ENCODE measurements at regions not wholly inside any gene's neighbourhood (a gene's known extent, or its start where the extent isn't known, plus 50 kb on each side); places are given as distances from the start of the nearest gene placed in this dataset.

DNA sequence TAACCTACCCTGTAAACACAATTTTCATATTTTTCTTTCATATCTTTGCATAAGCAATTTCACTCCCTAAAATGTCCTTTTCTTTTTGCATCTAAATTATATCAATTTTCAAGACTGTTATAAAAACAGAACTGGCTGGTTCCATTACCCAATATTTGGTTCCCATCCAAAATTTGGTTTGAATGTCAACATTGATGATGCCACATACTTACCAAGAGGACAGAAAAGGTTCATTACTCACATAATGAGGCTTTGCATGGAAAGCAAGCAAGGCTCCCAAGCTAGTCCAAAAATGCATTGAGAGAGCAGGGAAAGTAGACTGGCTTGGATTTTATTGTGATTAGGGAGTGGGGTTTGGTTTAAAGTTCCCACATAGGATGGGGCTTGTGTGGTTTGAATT lies 144.4 kb upstream of the AKIRIN2 start:
- Mint-ChIP-seq H3K4me3 (ENCODE audit: unreplicated experiment) (no peak overlapping the region), H3K9me3 (ENCODE audit: unreplicated experiment) (no peaks in the 10 kb centered on the region), H3K4me1 (ENCODE audit: unreplicated experiment) (no peaks in the 10 kb centered on the region), H3K27me3 (ENCODE audit: unreplicated experiment) (peaks cover 37% of the 10 kb centered on the region), H3K36me3 (ENCODE audit: unreplicated experiment) (no peaks in the 10 kb centered on the region), H3K27ac (ENCODE audit: unreplicated experiment) (no peak overlapping the region)
- TF ChIP-seq, protein P1, sequence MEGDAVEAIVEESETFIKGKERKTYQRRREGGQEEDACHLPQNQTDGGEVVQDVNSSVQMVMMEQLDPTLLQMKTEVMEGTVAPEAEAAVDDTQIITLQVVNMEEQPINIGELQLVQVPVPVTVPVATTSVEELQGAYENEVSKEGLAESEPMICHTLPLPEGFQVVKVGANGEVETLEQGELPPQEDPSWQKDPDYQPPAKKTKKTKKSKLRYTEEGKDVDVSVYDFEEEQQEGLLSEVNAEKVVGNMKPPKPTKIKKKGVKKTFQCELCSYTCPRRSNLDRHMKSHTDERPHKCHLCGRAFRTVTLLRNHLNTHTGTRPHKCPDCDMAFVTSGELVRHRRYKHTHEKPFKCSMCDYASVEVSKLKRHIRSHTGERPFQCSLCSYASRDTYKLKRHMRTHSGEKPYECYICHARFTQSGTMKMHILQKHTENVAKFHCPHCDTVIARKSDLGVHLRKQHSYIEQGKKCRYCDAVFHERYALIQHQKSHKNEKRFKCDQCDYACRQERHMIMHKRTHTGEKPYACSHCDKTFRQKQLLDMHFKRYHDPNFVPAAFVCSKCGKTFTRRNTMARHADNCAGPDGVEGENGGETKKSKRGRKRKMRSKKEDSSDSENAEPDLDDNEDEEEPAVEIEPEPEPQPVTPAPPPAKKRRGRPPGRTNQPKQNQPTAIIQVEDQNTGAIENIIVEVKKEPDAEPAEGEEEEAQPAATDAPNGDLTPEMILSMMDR (IDR thresholded peaks at IDR 0.05): no peak
- DNase-seq (ENCODE audit: extremely low spot score, unreplicated experiment): no peak

- H3K36me3 Mint-ChIP-seq (ENCODE audit: unreplicated experiment): no peaks in the 10 kb centered on the region
- H3K4me3 Mint-ChIP-seq (ENCODE audit: unreplicated experiment): no peak overlapping the region
- no peaks in the 10 kb centered on the region for H3K4me1 Mint-ChIP-seq (ENCODE audit: unreplicated experiment)
- H3K27me3 Mint-ChIP-seq (ENCODE audit: unreplicated experiment): peaks cover 17% of the 10 kb centered on the region
- no peaks in the 10 kb centered on the region for H3K9me3 Mint-ChIP-seq (ENCODE audit: unreplicated experiment)
- TF ChIP-seq, protein P1 (IDR thresholded peaks at IDR 0.05): no peak
- no peak for DNase-seq (ENCODE audit: extremely low spot score, unreplicated experiment)
- H3K27ac Mint-ChIP-seq (ENCODE audit: unreplicated experiment): no peak overlapping the region
These were observed 138.3 kb upstream of the AKIRIN2 start for GRCh38 chr6:87840324-87840723.

GRCh38 chr6:87837876-87838275 lies 135.8 kb upstream of the AKIRIN2 start:
- TF ChIP-seq, protein P1 (IDR thresholded peaks at IDR 0.05): no peak

GRCh38 chr6:87837444-87837843 lies 135.4 kb upstream of the AKIRIN2 start:
- no peaks in the 10 kb centered on the region for H3K9me3 Mint-ChIP-seq (ENCODE audit: unreplicated experiment)
- no peaks in the 10 kb centered on the region for H3K4me1 Mint-ChIP-seq (ENCODE audit: unreplicated experiment)
- TF ChIP-seq, protein P1 (IDR thresholded peaks at IDR 0.05): no peak
- H3K4me3 Mint-ChIP-seq (ENCODE audit: unreplicated experiment): no peak overlapping the region
- no peak for DNase-seq (ENCODE audit: extremely low spot score, unreplicated experiment)
- no peak overlapping the region for H3K27ac Mint-ChIP-seq (ENCODE audit: unreplicated experiment)
- H3K36me3 Mint-ChIP-seq (ENCODE audit: unreplicated experiment): no peaks in the 10 kb centered on the region
- H3K27me3 Mint-ChIP-seq (ENCODE audit: unreplicated experiment): peaks cover 13% of the 10 kb centered on the region

More at GRCh38 chr6:87837876-87838275, 135.8 kb upstream of the AKIRIN2 start:
- H3K9me3 Mint-ChIP-seq (ENCODE audit: unreplicated experiment): no peaks in the 10 kb centered on the region
- no peaks in the 10 kb centered on the region for H3K36me3 Mint-ChIP-seq (ENCODE audit: unreplicated experiment)
- DNase-seq (ENCODE audit: extremely low spot score, unreplicated experiment): no peak
- H3K27me3 Mint-ChIP-seq (ENCODE audit: unreplicated experiment): peaks cover 13% of the 10 kb centered on the region
- H3K4me1 Mint-ChIP-seq (ENCODE audit: unreplicated experiment): no peaks in the 10 kb centered on the region
- H3K27ac Mint-ChIP-seq (ENCODE audit: unreplicated experiment): no peak overlapping the region
- H3K4me3 Mint-ChIP-seq (ENCODE audit: unreplicated experiment): no peak overlapping the region

DNA sequence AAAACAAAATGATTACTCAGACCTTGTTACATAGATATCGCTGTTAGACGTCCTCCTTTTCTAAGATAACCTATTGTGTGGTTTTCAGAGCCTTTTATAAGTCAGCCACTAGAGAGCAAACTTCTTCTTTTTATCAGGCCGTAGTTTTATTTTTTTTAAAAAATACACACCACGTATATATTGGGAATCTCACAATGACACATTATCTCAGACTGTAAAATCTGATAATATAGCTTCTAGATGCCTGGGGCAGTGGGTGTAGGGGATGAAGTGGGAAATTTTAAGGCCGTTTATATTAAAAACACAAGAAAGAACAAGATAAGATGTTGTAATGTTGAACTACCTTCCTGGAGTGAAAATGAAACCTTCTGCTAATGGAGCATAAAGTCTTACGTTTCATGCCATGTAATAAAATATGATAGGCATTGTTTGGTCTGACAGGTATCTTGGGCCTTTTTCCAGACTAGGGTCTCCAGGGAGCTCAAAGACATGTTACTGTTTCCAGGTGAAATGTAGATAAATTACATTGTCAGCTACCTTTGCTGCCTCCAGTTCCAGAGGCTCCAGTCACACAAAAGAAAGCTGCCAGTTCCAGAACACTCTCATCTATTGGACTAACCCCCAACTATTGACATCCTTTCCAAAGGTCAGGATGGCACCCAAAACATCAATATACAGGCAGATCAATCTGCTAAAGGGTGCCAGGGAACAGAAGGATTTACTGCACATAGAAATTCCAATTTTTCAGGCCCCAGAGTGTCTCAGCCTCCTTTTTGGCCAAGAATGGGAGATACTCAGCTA lies 130.2 kb upstream of the AKIRIN2 start:
- no peaks in the 10 kb centered on the region for H3K9me3 Mint-ChIP-seq (ENCODE audit: unreplicated experiment)
- H3K36me3 Mint-ChIP-seq (ENCODE audit: unreplicated experiment): no peaks in the 10 kb centered on the region
- no peaks in the 10 kb centered on the region for H3K4me1 Mint-ChIP-seq (ENCODE audit: unreplicated experiment)
- no peak overlapping the region for H3K27ac Mint-ChIP-seq (ENCODE audit: unreplicated experiment)
- H3K27me3 Mint-ChIP-seq (ENCODE audit: unreplicated experiment): peaks cover 15% of the 10 kb centered on the region
- TF ChIP-seq, protein P1 (IDR thresholded peaks at IDR 0.05): peak; percentile 43
- no peak for DNase-seq (ENCODE audit: extremely low spot score, unreplicated experiment)
- H3K4me3 Mint-ChIP-seq (ENCODE audit: unreplicated experiment): peak overlapping the region; percentile 59
